ENCODE measurements at regions not wholly inside any gene's neighbourhood (a gene's known extent, or its start where the extent isn't known, plus 50 kb on each side); places are given as distances from the start of the nearest gene placed in this dataset.
"Not testable (repeated sequence)": the region's sequence is repeated elsewhere in the genome, so short reads cannot be mapped to it uniquely, and the experiment has no call there.

- no peak for DNase-seq
Observed at GRCh38 chr17:77832180-77832560, 126.3 kb upstream of the TNRC6C start.

- DNase-seq, result no peak
Observed at GRCh38 chr17:77833769-77834168, 124.7 kb upstream of the TNRC6C start.

- no peak for DNase-seq
Observed at GRCh38 chr17:77834170-77835115, 124.1 kb upstream of the TNRC6C start.

GRCh38 chr17:77836557-77837041, 121.9 kb upstream of the TNRC6C start:
- no peak for DNase-seq

GRCh38 chr17:77837072-77837471, 121.4 kb upstream of the TNRC6C start:
- DNase-seq, result not testable (repeated sequence)

DNA sequence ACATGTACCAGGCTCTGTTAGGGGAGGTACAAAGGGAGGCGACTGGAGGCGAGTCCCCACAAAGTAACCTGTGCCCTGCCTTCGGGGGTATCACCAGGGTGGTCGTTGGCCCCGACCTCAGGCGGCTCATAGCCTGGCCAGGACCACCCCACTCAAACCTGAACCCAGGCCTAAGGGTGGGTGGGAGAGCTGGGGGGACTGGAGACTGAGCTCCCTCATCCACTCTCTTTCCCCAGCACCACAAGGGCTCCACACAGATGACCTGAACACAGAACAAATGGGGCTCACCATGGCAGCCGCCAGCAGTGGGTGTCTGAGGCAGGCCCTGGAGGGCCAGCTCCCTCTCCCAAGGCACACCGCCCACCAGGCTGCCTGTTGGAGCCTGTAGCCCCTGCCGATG, 120.6 kb upstream of the TNRC6C start:
- DNase-seq, result no peak

GRCh38 chr17:77838748-77839697, 119.5 kb upstream of the TNRC6C start:
- DNase-seq, result peak; percentile 4

- peak; percentile 13 for DNase-seq
Observed at GRCh38 chr17:77839698-77840512, 118.6 kb upstream of the TNRC6C start.

DNA sequence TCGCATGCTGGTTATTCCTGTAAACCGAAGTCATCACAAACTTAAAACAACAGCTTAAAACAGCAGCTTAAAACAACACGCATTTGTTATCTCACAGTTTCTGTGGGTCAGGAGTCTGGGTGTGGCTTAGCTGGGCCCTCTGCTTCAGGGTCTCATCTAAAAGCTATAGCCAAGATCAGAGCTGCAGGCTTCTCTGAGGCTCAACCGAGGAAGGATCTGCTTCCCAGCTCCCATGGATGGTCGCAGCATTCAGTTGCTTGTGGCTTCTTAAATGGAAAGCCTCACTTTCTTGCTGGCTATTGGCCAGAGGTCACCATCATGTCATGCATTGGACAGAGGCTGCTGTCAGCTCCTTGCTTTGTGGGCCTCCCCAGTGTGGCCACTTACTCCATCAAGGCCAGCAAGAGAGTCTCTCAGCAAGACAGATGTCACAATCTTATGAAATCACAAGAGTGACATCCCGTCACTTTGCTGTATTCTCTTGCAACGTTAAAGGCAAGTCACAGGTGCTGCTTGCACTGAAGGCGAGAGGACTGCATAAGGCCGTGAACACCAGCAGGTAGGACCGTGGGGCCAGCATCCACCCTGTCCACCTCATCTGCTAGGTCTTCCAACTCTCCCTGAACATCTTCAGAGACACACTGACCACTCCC, 117.9 kb upstream of the TNRC6C start:
- DNase-seq, result peak; percentile 6

DNA sequence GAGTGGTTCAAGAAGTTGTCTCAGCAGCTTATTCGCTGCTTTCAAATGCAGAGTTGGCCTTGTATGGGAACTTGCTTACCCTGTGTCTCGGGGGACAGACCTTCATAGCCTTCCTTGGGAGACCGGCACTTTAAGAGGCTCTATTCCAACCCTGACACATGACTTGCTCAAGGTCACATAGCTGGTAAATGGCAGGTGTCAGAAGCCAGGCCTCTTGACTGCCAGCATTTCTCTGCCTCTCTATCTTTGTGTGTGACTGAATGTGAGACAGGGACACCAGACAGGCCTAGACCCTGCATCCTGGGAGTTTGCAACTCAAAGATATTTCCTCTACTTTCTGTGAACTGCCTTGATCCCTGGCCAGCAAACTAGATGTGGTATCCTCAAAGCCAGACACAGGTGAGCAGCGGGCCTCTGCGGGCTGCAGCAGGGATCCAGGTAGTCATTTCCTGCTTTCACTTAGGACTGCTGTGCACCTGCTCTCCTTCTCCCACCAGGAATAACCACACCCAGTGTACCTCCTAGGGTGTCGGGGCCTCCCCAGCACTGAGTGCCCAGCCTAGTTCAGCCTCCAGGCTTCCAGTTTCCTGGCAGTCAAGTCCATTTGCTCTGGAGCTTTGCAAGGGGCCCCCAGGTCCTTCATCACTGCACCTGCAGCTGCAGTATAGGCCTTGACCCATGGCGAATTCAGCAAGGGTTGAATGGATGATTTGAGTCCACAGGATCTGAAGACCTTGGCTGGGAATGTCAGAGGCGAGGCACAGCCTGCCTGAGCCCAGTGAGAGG, 116.6 kb upstream of the TNRC6C start:
- DNase-seq, result no peak

GRCh38 chr17:77842528-77843147, 115.9 kb upstream of the TNRC6C start:
- DNase-seq, result no peak

GRCh38 chr17:77843255-77843895, 115.1 kb upstream of the TNRC6C start:
- not testable (repeated sequence) for DNase-seq

DNA sequence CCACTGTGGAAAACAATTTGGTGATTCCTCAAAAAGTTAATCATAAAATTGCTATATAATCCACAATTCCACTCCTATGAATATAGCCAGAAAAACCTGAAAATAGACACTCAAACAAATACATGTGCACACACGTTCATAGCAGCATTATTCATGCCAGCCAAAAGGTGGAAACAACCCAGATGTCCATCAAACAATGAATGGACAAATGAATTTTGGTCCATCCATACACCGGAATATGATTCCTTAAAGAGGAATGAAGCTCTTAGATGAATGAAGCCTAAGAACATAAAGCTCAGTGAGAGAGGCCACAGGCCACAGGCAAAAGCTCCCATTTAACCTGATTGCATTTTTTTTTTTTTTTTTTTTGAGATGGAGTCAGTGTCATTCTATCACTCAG, 114.6 kb upstream of the TNRC6C start:
- DNase-seq, result no peak

DNA sequence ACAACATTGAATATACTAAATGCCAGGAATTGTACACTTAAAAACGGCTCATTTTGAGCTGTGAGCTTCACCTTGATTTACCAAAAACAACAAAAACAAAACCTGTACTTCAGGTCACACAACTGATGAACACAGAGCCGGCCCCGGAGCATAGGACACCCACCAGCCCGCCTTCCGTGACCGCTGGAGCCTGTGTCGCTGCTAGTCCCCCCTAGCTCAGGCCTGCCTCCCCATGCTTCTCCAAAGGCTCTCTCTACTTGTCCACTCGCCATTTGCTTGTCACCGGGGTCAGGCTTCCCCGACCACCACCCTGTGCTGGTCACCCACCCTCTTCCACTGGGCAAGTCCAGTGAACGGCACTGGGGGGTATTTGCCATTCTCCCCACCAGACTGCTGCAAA, 113.8 kb upstream of the TNRC6C start:
- no peak for DNase-seq

- DNase-seq, result no peak
Observed at GRCh38 chr17:77845541-77846225, 112.8 kb upstream of the TNRC6C start.

- no peak for DNase-seq
Observed at GRCh38 chr17:77846531-77847085, 111.9 kb upstream of the TNRC6C start.

- DNase-seq, result no peak
Observed at GRCh38 chr17:77847221-77848085, 111.0 kb upstream of the TNRC6C start.

- DNase-seq, result no peak
Observed at GRCh38 chr17:77848257-77848656, 110.2 kb upstream of the TNRC6C start.

All from right hindlimb (tissue), 1 donor.